Endothelial cell of umbilical vein (primary cell): ENCODE measurements at regions not wholly inside any gene's neighbourhood (a gene's known extent, or its start where the extent isn't known, plus 50 kb on each side); places are given as distances from the start of the nearest gene placed in this dataset.

Experiments used
- BruUV-seq: library from RNA; stranded (reverse); fragments of 400-500 nt; replicated peaks from 2 replicates; lab custom pipeline; 2021; lab: Mats Ljungman, UMichigan
- CTCF ChIA-PET: fragments of 300-600, 350-600 bp; sonication (Branson Sonifier 250); formaldehyde crosslinking; loops from one replicate; lab custom pipeline; 2021; ENCODE audit warnings: antibody characterized with exemption, inconsistent platforms; lab: Charles Lee
- POLR2A ChIA-PET: fragments of 300-600, 350-600 bp; sonication (Branson Sonifier 250); formaldehyde crosslinking; loops from one replicate; lab custom pipeline; 2021; ENCODE audit warnings: antibody characterized with exemption, inconsistent platforms; lab: Charles Lee
- DNase-seq: peaks from one replicate; pipeline ENCODE4 v3.0.0-alpha.2; 2011; ENCODE audit warnings: low read depth, low spot score
- FAIRE-seq: peaks from 2 replicates; lab custom pipeline; 2011; peaks lifted over from hg19 to GRCh38; lab: Jason Lieb, UNC
- H2AFZ ChIP-seq: 2 replicates; pipeline ENCODE4 v1.6.0; 2012; ENCODE audit warnings: low read depth, low read length, control low read depth, inconsistent platforms
- H3K27ac ChIP-seq: 2 replicates; pipeline ENCODE4 v1.5.1; 2011; ENCODE audit warnings: low read depth, mild to moderate bottlenecking, control low read depth, low read length, moderate library complexity; ENCODE audit not compliant: insufficient read depth
- H3K27me3 ChIP-seq, 2 experiments: 2 replicates each; pipeline versions ENCODE4 v1.6.0 to v1.6.1; 2011; ENCODE audit warnings: low read length in 2 of 2, mixed read lengths in 1 of 2; ENCODE audit not compliant: control insufficient read depth in 2 of 2, insufficient read depth in 2 of 2
- H3K36me3 ChIP-seq, 2 experiments: 2 replicates in 1 of 2; 3 replicates in 1 of 2; pipeline ENCODE4 v1.5.1; 2011; ENCODE audit warnings: low read length in 2 of 2, mild to moderate bottlenecking in 1 of 2, moderate library complexity in 1 of 2; ENCODE audit not compliant: control insufficient read depth in 2 of 2, insufficient read depth in 2 of 2; ENCODE audit errors: extremely low read depth in 1 of 2
- H3K4me1 ChIP-seq: 3 replicates; pipeline ENCODE4 v1.5.1; 2011; ENCODE audit warnings: mild to moderate bottlenecking, low read length; ENCODE audit not compliant: control insufficient read depth, insufficient read depth; ENCODE audit errors: extremely low read depth
- H3K4me2 ChIP-seq: 2 replicates; pipeline ENCODE4 v1.6.1; 2011; ENCODE audit warnings: low read length, control low read depth, mixed read lengths; ENCODE audit not compliant: insufficient read depth
- H3K4me3 ChIP-seq, 3 experiments: fragments of 200-600 bp in 1 of 3; sonication (generic), shearing (Covaris generic) in 1 of 3; replicated peaks in 1 of 3; 2 replicates each; pipeline ENCODE4 v1.5.1; 2011 to 2016; ENCODE audit warnings: control low read depth in 3 of 3, low read length in 3 of 3, mild to moderate bottlenecking in 2 of 3, inconsistent platforms in 1 of 3, low read depth in 1 of 3, moderate library complexity in 1 of 3; ENCODE audit not compliant: insufficient read depth in 1 of 3
- H3K79me2 ChIP-seq: 2 replicates; pipeline ENCODE4 v1.6.0; 2012; ENCODE audit warnings: low read length, inconsistent platforms; ENCODE audit not compliant: control insufficient read depth, insufficient read depth
- H3K9ac ChIP-seq: replicated peaks from 2 replicates; pipeline ENCODE3; 2011; ENCODE audit warnings: low read length, control low read depth; ENCODE audit not compliant: insufficient read depth; ENCODE audit errors: extremely low read depth
- H3K9me1 ChIP-seq: replicated peaks from 3 replicates; pipeline ENCODE4 v1.6.0; 2011; ENCODE audit warnings: mild to moderate bottlenecking, low read length; ENCODE audit not compliant: control insufficient read depth, insufficient read depth; ENCODE audit errors: extremely low read depth
- H3K9me3 ChIP-seq: replicated peaks from 2 replicates; pipeline ENCODE4 v1.5.1; 2012; ENCODE audit warnings: low read length, inconsistent platforms; ENCODE audit not compliant: control insufficient read depth, insufficient read depth
- H4K20me1 ChIP-seq: replicated peaks from 2 replicates; pipeline ENCODE3; 2011; ENCODE audit warnings: mild to moderate bottlenecking, low read length; ENCODE audit not compliant: control insufficient read depth, insufficient read depth; ENCODE audit errors: extremely low read depth
- EZH2 ChIP-seq: IDR thresholded peaks from 2 replicates; pipeline ENCODE4 v1.6.1; 2012; ENCODE audit warnings: borderline replicate concordance, low read depth, mild to moderate bottlenecking, moderate library complexity, low read length, inconsistent platforms; ENCODE audit not compliant: severe bottlenecking
- FOS ChIP-seq: IDR thresholded peaks from 2 replicates; pipeline ENCODE4 v1.6.1; 2011; ENCODE audit warnings: mild to moderate bottlenecking, low read length, moderate library complexity, borderline replicate concordance; ENCODE audit not compliant: insufficient read depth
- GATA2 ChIP-seq: IDR thresholded peaks from 2 replicates; pipeline ENCODE4 v1.7.0; 2011; ENCODE audit warnings: low read depth, mild to moderate bottlenecking, moderate library complexity, mixed read lengths, low read length; ENCODE audit not compliant: insufficient read length, insufficient read depth
- JUN ChIP-seq: IDR thresholded peaks from 2 replicates; pipeline ENCODE4 v1.6.1; 2011; ENCODE audit warnings: borderline replicate concordance, low read depth; ENCODE audit not compliant: insufficient read length, insufficient read depth
- MYC ChIP-seq: IDR thresholded peaks from one replicate; pipeline ENCODE4 v1.6.1; 2011; ENCODE audit warnings: mild to moderate bottlenecking, low read depth, low read length
- POLR2A ChIP-seq: IDR thresholded peaks from 2 replicates; pipeline ENCODE4 v1.6.1; 2012; ENCODE audit warnings: low read depth, mild to moderate bottlenecking, control low read depth, low read length
- POLR2AphosphoS5 ChIP-seq: IDR thresholded peaks from 2 replicates; pipeline ENCODE4 v1.6.1; 2012; ENCODE audit warnings: low read depth, mild to moderate bottlenecking, control low read depth, low read length, moderate library complexity; ENCODE audit not compliant: insufficient read depth
- dilution Hi-C: fragments of 300-500 bp; cut with MboI; formaldehyde crosslinking; loops from one replicate; pipeline ENCODE4 v1.15.0; 2019; ENCODE audit warnings: low sequenced_read_pairs; ENCODE audit not compliant: extremely low pct_ligation_motif_present
- intact Hi-C: fragments of 100-400 bp; cut with micrococcal nuclease; formaldehyde crosslinking; loops from one replicate; pipeline ENCODE4 v1.10.0; 2022
- TF ChIP-seq, protein P1 (sequence below), 2 donors: IDR thresholded peaks; 1 replicate in 1 of 2; 2 replicates in 1 of 2; pipeline ENCODE4 v1.5.1; 2011; ENCODE audit warnings: low read length in 2 of 2, mild to moderate bottlenecking in 2 of 2, moderate library complexity in 2 of 2, control low read depth in 1 of 2, inconsistent platforms in 1 of 2, low read depth in 1 of 2; ENCODE audit not compliant: insufficient read depth in 1 of 2; ENCODE audit errors: extremely low read depth in 1 of 2
- TF ChIP-seq, protein P2 (sequence below): IDR thresholded peaks from 2 replicates; pipeline ENCODE4 v1.6.1; 2011; ENCODE audit not compliant: insufficient read depth, insufficient read length

DNA sequence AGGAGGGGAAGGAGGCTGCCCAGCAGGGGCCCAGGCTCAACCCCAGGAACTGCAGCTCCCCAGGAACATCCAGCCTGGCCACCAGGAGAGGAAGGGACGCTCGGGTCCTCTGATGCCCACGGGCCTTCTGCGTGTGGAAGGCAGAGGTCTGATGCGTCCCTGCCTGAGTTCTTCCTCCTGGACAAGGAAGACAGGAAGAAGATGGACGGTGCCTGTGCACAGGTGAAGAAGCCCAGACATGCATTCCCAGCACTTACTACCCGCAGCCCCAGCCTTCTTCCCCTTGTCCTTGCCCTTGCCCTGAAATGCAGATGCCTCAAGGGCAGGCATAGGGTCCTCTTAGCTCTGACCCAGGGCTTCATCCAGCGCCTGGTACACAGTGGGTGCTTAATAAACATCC is 56.7 kb upstream of the IRX1 start:
- Histone ChIP-seq H3K4me2 (no peak overlapping the region), H3K4me1 (no peaks in the 10 kb centered on the region), H3K27me3 (no peaks in the 10 kb centered on the region), H3K36me3 (no peaks in the 10 kb centered on the region), H3K79me2 (no peaks in the 10 kb centered on the region), H3K9me1 (no peaks in the 10 kb centered on the region), H3K9me3 (no peaks in the 10 kb centered on the region), H4K20me1 (no peaks in the 10 kb centered on the region), H3K27ac (no peak overlapping the region), H2AFZ (no peak overlapping the region), H3K9ac (no peak overlapping the region), H3K4me3 (no peak overlapping the region)
- dilution Hi-C loops: no loop called here
- intact Hi-C loops: no loop called here
- FAIRE-seq: no peak
- ChIA-PET CTCF (no interaction called here), POLR2A (no interaction called here)
- TF ChIP-seq JUN: no peak
- no peak for TF ChIP-seq POLR2A
- no peak for TF ChIP-seq GATA2
- no peak for TF ChIP-seq EZH2
- TF ChIP-seq MYC: no peak
- TF ChIP-seq FOS: no peak
- TF ChIP-seq, protein P1, sequence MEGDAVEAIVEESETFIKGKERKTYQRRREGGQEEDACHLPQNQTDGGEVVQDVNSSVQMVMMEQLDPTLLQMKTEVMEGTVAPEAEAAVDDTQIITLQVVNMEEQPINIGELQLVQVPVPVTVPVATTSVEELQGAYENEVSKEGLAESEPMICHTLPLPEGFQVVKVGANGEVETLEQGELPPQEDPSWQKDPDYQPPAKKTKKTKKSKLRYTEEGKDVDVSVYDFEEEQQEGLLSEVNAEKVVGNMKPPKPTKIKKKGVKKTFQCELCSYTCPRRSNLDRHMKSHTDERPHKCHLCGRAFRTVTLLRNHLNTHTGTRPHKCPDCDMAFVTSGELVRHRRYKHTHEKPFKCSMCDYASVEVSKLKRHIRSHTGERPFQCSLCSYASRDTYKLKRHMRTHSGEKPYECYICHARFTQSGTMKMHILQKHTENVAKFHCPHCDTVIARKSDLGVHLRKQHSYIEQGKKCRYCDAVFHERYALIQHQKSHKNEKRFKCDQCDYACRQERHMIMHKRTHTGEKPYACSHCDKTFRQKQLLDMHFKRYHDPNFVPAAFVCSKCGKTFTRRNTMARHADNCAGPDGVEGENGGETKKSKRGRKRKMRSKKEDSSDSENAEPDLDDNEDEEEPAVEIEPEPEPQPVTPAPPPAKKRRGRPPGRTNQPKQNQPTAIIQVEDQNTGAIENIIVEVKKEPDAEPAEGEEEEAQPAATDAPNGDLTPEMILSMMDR (IDR thresholded peaks at IDR 0.05; ENCODE audit: extremely low read depth in 1 of 2, insufficient read depth in 1 of 2, low read depth in 1 of 2, low read length in 2 of 2): no peak
- TF ChIP-seq, protein P2, sequence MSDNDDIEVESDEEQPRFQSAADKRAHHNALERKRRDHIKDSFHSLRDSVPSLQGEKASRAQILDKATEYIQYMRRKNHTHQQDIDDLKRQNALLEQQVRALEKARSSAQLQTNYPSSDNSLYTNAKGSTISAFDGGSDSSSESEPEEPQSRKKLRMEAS: no peak
- no peak for TF ChIP-seq POLR2AphosphoS5
- BruUV-seq: no TSS peak
- DNase-seq: no peak
